H9 (cell line): ENCODE measurements at regions not wholly inside any gene's neighbourhood (a gene's known extent, or its start where the extent isn't known, plus 50 kb on each side); places are given as distances from the start of the nearest gene placed in this dataset.
A peak's percentile ranks its signal among the peaks of the same experiment; 100 is the strongest.

Experiments used
- DNase-seq: peaks from one replicate; pipeline ENCODE4 v3.0.0-alpha.2; 2017
- H2AFZ ChIP-seq: one replicate; pipeline ENCODE4 v1.6.1; 2013; ENCODE audit warnings: mild to moderate bottlenecking, low read length, control low read depth, moderate library complexity
- H2AK5ac ChIP-seq: 2 replicates; pipeline ENCODE4 v1.6.1; 2013; ENCODE audit warnings: low read length, control low read depth, mixed read lengths; ENCODE audit not compliant: insufficient read length
- H2BK120ac ChIP-seq: one replicate; pipeline ENCODE4 v1.6.1; 2013; ENCODE audit warnings: low read depth, mild to moderate bottlenecking, low read length, control low read depth, inconsistent platforms; ENCODE audit not compliant: poor library complexity, severe bottlenecking
- H2BK12ac ChIP-seq: 2 replicates; pipeline ENCODE4 v1.6.1; 2013; ENCODE audit warnings: low read length, control low read depth, mixed read lengths, low read depth; ENCODE audit not compliant: insufficient read length
- H2BK15ac ChIP-seq: 2 replicates; pipeline ENCODE4 v1.6.1; 2013; ENCODE audit warnings: low read depth, low read length, control low read depth
- H2BK20ac ChIP-seq: one replicate; pipeline ENCODE4 v1.6.1; 2013; ENCODE audit warnings: low read depth, mild to moderate bottlenecking, low read length, control low read depth, inconsistent platforms; ENCODE audit not compliant: poor library complexity, severe bottlenecking
- H2BK5ac ChIP-seq: 2 replicates; pipeline ENCODE4 v1.6.1; 2013; ENCODE audit warnings: low read length, control low read depth, mixed read lengths; ENCODE audit not compliant: insufficient read length
- H3K14ac ChIP-seq: 2 replicates; pipeline ENCODE4 v1.6.1; 2013; ENCODE audit warnings: low read length, control low read depth; ENCODE audit not compliant: insufficient read depth
- H3K18ac ChIP-seq: 2 replicates; pipeline ENCODE4 v1.6.1; 2013; ENCODE audit warnings: low read depth, mild to moderate bottlenecking, mixed read lengths, low read length, control low read depth; ENCODE audit not compliant: insufficient read length
- H3K23ac ChIP-seq: 2 replicates; pipeline ENCODE4 v1.6.1; 2013; ENCODE audit warnings: low read length, control low read depth, mixed read lengths, low read depth; ENCODE audit not compliant: insufficient read length
- H3K23me2 ChIP-seq: 2 replicates; pipeline ENCODE4 v1.6.1; 2013; ENCODE audit warnings: low read depth, mild to moderate bottlenecking, mixed read lengths, low read length, control low read depth; ENCODE audit not compliant: insufficient read length, poor library complexity, severe bottlenecking
- H3K27ac ChIP-seq: 2 replicates; pipeline ENCODE4 v1.5.1; 2013; ENCODE audit warnings: low read length, control low read depth, mixed read lengths, low read depth; ENCODE audit not compliant: insufficient read length
- H3K27me3 ChIP-seq: 2 replicates; pipeline ENCODE4 v1.6.1; 2013; ENCODE audit warnings: low read length, control low read depth, inconsistent platforms; ENCODE audit not compliant: insufficient read depth
- H3K4ac ChIP-seq: 2 replicates; pipeline ENCODE4 v1.6.1; 2013; ENCODE audit warnings: low read depth, mild to moderate bottlenecking, control low read depth, inconsistent platforms, low read length, moderate library complexity
- H3K4me1 ChIP-seq: 2 replicates; pipeline ENCODE4 v1.6.1; 2013; ENCODE audit warnings: low read length, control low read depth, inconsistent platforms; ENCODE audit not compliant: insufficient read depth
- H3K4me2 ChIP-seq: 2 replicates; pipeline ENCODE4 v1.6.1; 2013; ENCODE audit warnings: low read length, control low read depth, mixed read lengths; ENCODE audit not compliant: insufficient read length, insufficient read depth
- H3K56ac ChIP-seq: 2 replicates; pipeline ENCODE4 v1.6.1; 2013; ENCODE audit warnings: low read depth, mild to moderate bottlenecking, mixed read lengths, low read length, control low read depth; ENCODE audit not compliant: insufficient read length
- H3K79me1 ChIP-seq: 2 replicates; pipeline ENCODE4 v1.6.1; 2013; ENCODE audit warnings: low read depth, mild to moderate bottlenecking, moderate library complexity, low read length, control low read depth, inconsistent platforms; ENCODE audit not compliant: insufficient read depth, poor library complexity, severe bottlenecking
- H3K79me2 ChIP-seq: 2 replicates; pipeline ENCODE4 v1.6.1; 2013; ENCODE audit warnings: low read length, control low read depth, inconsistent platforms; ENCODE audit not compliant: insufficient read depth
- H3K9ac ChIP-seq: 2 replicates; pipeline ENCODE4 v1.6.1; 2013; ENCODE audit warnings: low read length, control low read depth, mixed read lengths; ENCODE audit not compliant: insufficient read length; ENCODE audit errors: extremely low read depth
- H3K9me3 ChIP-seq: one replicate; pipeline ENCODE4 v1.6.1; 2013; ENCODE audit warnings: low read depth, low read length, inconsistent platforms; ENCODE audit not compliant: control insufficient read depth
- H3T11ph ChIP-seq: one replicate; pipeline ENCODE4 v1.6.1; 2013; ENCODE audit warnings: mild to moderate bottlenecking, low read length, control low read depth, inconsistent platforms
- H4K20me1 ChIP-seq: one replicate; pipeline ENCODE4 v1.6.1; 2013; ENCODE audit not compliant: control insufficient read depth, insufficient read length, insufficient read depth
- H4K5ac ChIP-seq: 2 replicates; pipeline ENCODE4 v1.6.1; 2013; ENCODE audit warnings: low read depth, mild to moderate bottlenecking, mixed read lengths, low read length, control low read depth; ENCODE audit not compliant: insufficient read length
- H4K8ac ChIP-seq: replicated peaks from 2 replicates; pipeline ENCODE4 v1.6.1; 2013; ENCODE audit warnings: low read length, control low read depth, mixed read lengths, low read depth; ENCODE audit not compliant: insufficient read length
- H4K91ac ChIP-seq: 2 replicates; pipeline ENCODE4 v1.6.1; 2013; ENCODE audit warnings: low read depth, mild to moderate bottlenecking, moderate library complexity, mixed read lengths, low read length, control low read depth; ENCODE audit not compliant: insufficient read length
- H3K27ac Mint-ChIP-seq, 3 experiments: 2 replicates in 2 of 3; 3 replicates in 1 of 3; pipeline ENCODE4 v1.8.0; 2020 to 2021; ENCODE audit warnings: mixed read lengths in 3 of 3, mild to moderate bottlenecking in 1 of 3, moderate library complexity in 1 of 3
- H3K27me3 Mint-ChIP-seq: 2 replicates; pipeline ENCODE4 v1.8.0; 2021; ENCODE audit warnings: low read depth, mild to moderate bottlenecking, moderate library complexity, mixed read lengths
- H3K36me3 Mint-ChIP-seq, 3 experiments: 2 replicates in 2 of 3; 3 replicates in 1 of 3; pipeline ENCODE4 v1.8.0; 2020 to 2021; ENCODE audit warnings: low read depth in 3 of 3, mixed read lengths in 3 of 3; ENCODE audit not compliant: insufficient read depth in 1 of 3
- H3K4me1 Mint-ChIP-seq, 2 experiments: 2 replicates each; pipeline ENCODE4 v1.8.0; 2020; ENCODE audit warnings: mixed read lengths in 2 of 2
- H3K4me3 Mint-ChIP-seq, 2 experiments: 2 replicates in 1 of 2; 3 replicates in 1 of 2; pipeline ENCODE4 v1.8.0; 2020 to 2021; ENCODE audit warnings: mild to moderate bottlenecking in 2 of 2, mixed read lengths in 2 of 2, moderate library complexity in 1 of 2
- H3K9me3 Mint-ChIP-seq, 2 experiments: 2 replicates in 1 of 2; 3 replicates in 1 of 2; pipeline ENCODE4 v1.8.0; 2020; ENCODE audit warnings: mild to moderate bottlenecking in 2 of 2, mixed read lengths in 2 of 2, moderate library complexity in 1 of 2
- WGBS: extraction: QIAGEN DNeasy Blood & Tissue Kit; methylation state at CpG from one replicate; pipeline ENCODE4 v1.1.7; 2013; ENCODE audit warnings: missing lambda C conversion rate, low lambda C conversion rate, mixed read lengths; ENCODE audit not compliant: insufficient read length; ENCODE audit errors: extremely low coverage; 5-methylcytosine and 5-hydroxymethylcytosine counted together
- TF ChIP-seq, protein P1 (sequence below): fragments of 200-600 bp; sonication (generic); conservative IDR thresholded peaks from 3 replicates; pipeline ENCODE4 v1.8.0; 2021; ENCODE audit warnings: antibody characterized with exemption, mild to moderate bottlenecking

GRCh38 chr4:126959056-126959745, 673.6 kb upstream of the INTU start:
- no CpG with 5 or more reads among the region's 3 CpGs for WGBS
- Histone ChIP-seq H3K23ac (no peak overlapping the region), H2AFZ (peak overlapping the region; percentile 62), H2BK20ac (no peak overlapping the region), H4K91ac (no peak overlapping the region), H2AK5ac (no peak overlapping the region), H3K14ac (no peak overlapping the region), H3K4me2 (no peak overlapping the region), H3K79me2 (no peaks in the 10 kb centered on the region; the same call in 1 of the 2 replicates), H3K23me2 (no peaks in the 10 kb centered on the region), H2BK12ac (no peak overlapping the region), H3K4ac (no peak overlapping the region), H2BK5ac (no peak overlapping the region), H3K27me3 (no peaks in the 10 kb centered on the region), H3T11ph (no peak overlapping the region), H3K79me1 (no peaks in the 10 kb centered on the region), H3K9ac (no peak overlapping the region), H3K18ac (no peak overlapping the region), H3K56ac (no peak overlapping the region), H4K8ac (no peak overlapping the region), H3K9me3 (no peaks in the 10 kb centered on the region), H2BK15ac (no peak overlapping the region), H4K20me1 (no peaks in the 10 kb centered on the region), H4K5ac (no peak overlapping the region), H2BK120ac (no peak overlapping the region), H3K27ac (no peak overlapping the region), H3K4me1 (no peaks in the 10 kb centered on the region)
- H3K4me1 Mint-ChIP-seq = peaks cover 13 to 17% of the 10 kb centered on the region in 2 experiments
- H3K27ac Mint-ChIP-seq = 0 out of 7 replicates have a peak overlapping the region, but pooled peaks of 1 of the 3 experiments have one; percentile 33
- no peaks in the 10 kb centered on the region for H3K27me3 Mint-ChIP-seq
- no peaks in the 10 kb centered on the region for H3K36me3 Mint-ChIP-seq
- TF ChIP-seq, protein P1, sequence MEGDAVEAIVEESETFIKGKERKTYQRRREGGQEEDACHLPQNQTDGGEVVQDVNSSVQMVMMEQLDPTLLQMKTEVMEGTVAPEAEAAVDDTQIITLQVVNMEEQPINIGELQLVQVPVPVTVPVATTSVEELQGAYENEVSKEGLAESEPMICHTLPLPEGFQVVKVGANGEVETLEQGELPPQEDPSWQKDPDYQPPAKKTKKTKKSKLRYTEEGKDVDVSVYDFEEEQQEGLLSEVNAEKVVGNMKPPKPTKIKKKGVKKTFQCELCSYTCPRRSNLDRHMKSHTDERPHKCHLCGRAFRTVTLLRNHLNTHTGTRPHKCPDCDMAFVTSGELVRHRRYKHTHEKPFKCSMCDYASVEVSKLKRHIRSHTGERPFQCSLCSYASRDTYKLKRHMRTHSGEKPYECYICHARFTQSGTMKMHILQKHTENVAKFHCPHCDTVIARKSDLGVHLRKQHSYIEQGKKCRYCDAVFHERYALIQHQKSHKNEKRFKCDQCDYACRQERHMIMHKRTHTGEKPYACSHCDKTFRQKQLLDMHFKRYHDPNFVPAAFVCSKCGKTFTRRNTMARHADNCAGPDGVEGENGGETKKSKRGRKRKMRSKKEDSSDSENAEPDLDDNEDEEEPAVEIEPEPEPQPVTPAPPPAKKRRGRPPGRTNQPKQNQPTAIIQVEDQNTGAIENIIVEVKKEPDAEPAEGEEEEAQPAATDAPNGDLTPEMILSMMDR = no peak
- DNase-seq = no peak
- H3K9me3 Mint-ChIP-seq = no peaks in the 10 kb centered on the region
- no peak overlapping the region for H3K4me3 Mint-ChIP-seq
